ENCODE measurements at regions not wholly inside any gene's neighbourhood (a gene's known extent, or its start where the extent isn't known, plus 50 kb on each side); places are given as distances from the start of the nearest gene placed in this dataset.
"Not testable (repeated sequence)": the region's sequence is repeated elsewhere in the genome, so short reads cannot be mapped to it uniquely, and the experiment has no call there.

DNA sequence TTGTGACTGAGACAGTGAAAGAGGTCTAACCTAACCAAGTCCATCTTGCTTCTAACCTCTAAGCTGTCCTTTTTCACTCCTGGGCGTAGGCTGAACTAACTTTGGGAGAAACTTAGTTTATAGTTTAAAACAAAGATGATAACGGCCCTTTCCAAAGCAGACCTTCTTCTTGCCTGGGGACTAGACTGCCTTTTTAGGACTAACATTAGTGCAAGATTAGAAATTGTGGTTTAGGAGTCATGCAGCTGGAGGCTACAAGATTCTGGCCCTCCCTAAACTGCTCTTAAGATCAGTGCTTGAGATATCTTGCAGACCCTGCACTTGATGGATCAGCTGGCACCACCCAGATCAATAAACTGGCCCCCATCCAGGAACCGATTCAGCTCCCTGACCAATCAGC, 130.9 kb downstream of the ARSF start:
- TF ChIP-seq EZH2 (IDR thresholded peaks at IDR 0.05; ENCODE audit: insufficient read depth, poor library complexity, severe bottlenecking); EZH2phosphoT487 (IDR thresholded peaks at IDR 0.05; ENCODE audit: insufficient read depth, low read depth): not testable (repeated sequence)

Data from GM23248 (cell line).